Thyroid gland (tissue), 4 donors: ENCODE measurements at regions not wholly inside any gene's neighbourhood (a gene's known extent, or its start where the extent isn't known, plus 50 kb on each side); places are given as distances from the start of the nearest gene placed in this dataset.

ENCODE experiments used
- DNase-seq, 2 donors: peaks; one replicate each; pipeline ENCODE4 v3.0.0-alpha.2; 2019
- H3K27ac ChIP-seq, 3 donors: fragments of 200-600 bp; sonication (generic); 1 replicate in 2 of 3; 2 replicates in 1 of 3; pipeline ENCODE4 v1.5.1; 2016 to 2019; ENCODE audit warnings: mild to moderate bottlenecking in 1 of 3, moderate library complexity in 1 of 3
- H3K27me3 ChIP-seq: fragments of 200-600 bp; sonication (generic); one replicate; pipeline ENCODE4 v1.5.1; 2019
- H3K36me3 ChIP-seq, 2 donors: fragments of 200-600 bp; sonication (generic); one replicate each; pipeline ENCODE4 v1.5.1; 2016 to 2019
- H3K4me1 ChIP-seq, 2 donors: fragments of 200-600 bp; sonication (generic); one replicate each; pipeline ENCODE4 v1.5.1; 2017 to 2019
- H3K4me3 ChIP-seq, 3 donors: fragments of 200-600 bp; sonication (generic); replicated peaks in 1 of 3; 1 replicate in 2 of 3; 2 replicates in 1 of 3; pipeline ENCODE4 v1.5.1; 2016; ENCODE audit warnings: mild to moderate bottlenecking in 1 of 3
- H3K9me3 ChIP-seq: fragments of 200-600 bp; sonication (generic); one replicate; pipeline ENCODE4 v1.5.1; 2017
- POLR2A ChIP-seq, 2 donors: fragments of 450-650 bp; IDR thresholded peaks; one replicate each; pipeline ENCODE4 v1.6.1; 2017; ENCODE audit warnings: antibody characterized with exemption in 2 of 2, mild to moderate bottlenecking in 2 of 2, moderate library complexity in 1 of 2
- WGBS, 2 donors: methylation state at CpG; one replicate each; pipeline ENCODE4 v1.1.5; 2017; 5-methylcytosine and 5-hydroxymethylcytosine counted together
- intact Hi-C: fragments of 100-400 bp; cut with DNase I; formaldehyde crosslinking; loops from one replicate; pipeline ENCODE4 v1.15.1; 2023
- TF ChIP-seq, protein P1 (sequence below), 6 experiments: fragments of 200-600 bp in 3 of 6; fragments of 450-650 bp in 3 of 6; sonication (generic) in 3 of 6; IDR thresholded peaks; one replicate each; pipeline ENCODE4 v1.5.1; 2016 to 2019; ENCODE audit warnings: antibody characterized with exemption in 6 of 6, mild to moderate bottlenecking in 2 of 6, inconsistent platforms in 1 of 6, moderate library complexity in 1 of 6

- intact Hi-C loops: no loop called here
- Histone ChIP-seq H3K27ac (no peak overlapping the region), H3K4me1 (no peaks in the 10 kb centered on the region), H3K27me3 (no peaks in the 10 kb centered on the region), H3K4me3 (no peak overlapping the region), H3K9me3 (no peaks in the 10 kb centered on the region), H3K36me3 (no peaks in the 10 kb centered on the region)
- DNase-seq: no peak
- 75 to 100% methylated on average over 1 to 5 of the region's 12 CpGs for WGBS, 2 donors
- TF ChIP-seq, protein P1, sequence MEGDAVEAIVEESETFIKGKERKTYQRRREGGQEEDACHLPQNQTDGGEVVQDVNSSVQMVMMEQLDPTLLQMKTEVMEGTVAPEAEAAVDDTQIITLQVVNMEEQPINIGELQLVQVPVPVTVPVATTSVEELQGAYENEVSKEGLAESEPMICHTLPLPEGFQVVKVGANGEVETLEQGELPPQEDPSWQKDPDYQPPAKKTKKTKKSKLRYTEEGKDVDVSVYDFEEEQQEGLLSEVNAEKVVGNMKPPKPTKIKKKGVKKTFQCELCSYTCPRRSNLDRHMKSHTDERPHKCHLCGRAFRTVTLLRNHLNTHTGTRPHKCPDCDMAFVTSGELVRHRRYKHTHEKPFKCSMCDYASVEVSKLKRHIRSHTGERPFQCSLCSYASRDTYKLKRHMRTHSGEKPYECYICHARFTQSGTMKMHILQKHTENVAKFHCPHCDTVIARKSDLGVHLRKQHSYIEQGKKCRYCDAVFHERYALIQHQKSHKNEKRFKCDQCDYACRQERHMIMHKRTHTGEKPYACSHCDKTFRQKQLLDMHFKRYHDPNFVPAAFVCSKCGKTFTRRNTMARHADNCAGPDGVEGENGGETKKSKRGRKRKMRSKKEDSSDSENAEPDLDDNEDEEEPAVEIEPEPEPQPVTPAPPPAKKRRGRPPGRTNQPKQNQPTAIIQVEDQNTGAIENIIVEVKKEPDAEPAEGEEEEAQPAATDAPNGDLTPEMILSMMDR (IDR thresholded peaks at IDR 0.05): no peak
- no peak for TF ChIP-seq POLR2A (IDR thresholded peaks at IDR 0.05)
These were observed 109.5 kb downstream of the UNCX start for GRCh38 chr7:1342090-1342640.

DNA sequence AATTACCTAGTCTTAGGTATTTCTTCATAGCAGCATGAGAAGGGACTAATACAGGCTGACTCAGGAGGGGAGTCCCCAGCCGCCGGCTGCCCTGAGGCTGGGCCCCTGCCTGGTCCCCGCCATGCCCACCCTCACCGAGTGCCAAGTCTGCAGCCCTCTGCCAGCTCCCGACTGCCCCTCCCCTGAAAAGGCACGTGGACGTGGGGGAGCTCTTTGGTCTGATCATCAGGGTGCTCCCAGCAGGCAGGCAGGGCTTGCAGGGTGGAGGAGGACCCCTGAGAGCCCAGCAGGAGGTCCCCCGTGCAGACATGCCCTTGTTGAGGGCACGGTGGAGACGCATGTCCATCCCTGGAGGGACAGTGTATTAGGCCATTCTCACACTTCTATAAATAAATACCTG lies 110.9 kb downstream of the UNCX start:
- DNase-seq: no peak
- Histone ChIP-seq H3K27ac (no peak overlapping the region), H3K9me3 (no peaks in the 10 kb centered on the region), H3K27me3 (no peaks in the 10 kb centered on the region), H3K4me1 (no peaks in the 10 kb centered on the region), H3K36me3 (no peaks in the 10 kb centered on the region), H3K4me3 (no peak overlapping the region)
- 66 to 72% methylated on average over 9 to 10 of the region's 10 CpGs for WGBS, 2 donors
- TF ChIP-seq, protein P1 (IDR thresholded peaks at IDR 0.05): no peak
- TF ChIP-seq POLR2A (IDR thresholded peaks at IDR 0.05): no peak
- intact Hi-C loops: no loop called here

DNA sequence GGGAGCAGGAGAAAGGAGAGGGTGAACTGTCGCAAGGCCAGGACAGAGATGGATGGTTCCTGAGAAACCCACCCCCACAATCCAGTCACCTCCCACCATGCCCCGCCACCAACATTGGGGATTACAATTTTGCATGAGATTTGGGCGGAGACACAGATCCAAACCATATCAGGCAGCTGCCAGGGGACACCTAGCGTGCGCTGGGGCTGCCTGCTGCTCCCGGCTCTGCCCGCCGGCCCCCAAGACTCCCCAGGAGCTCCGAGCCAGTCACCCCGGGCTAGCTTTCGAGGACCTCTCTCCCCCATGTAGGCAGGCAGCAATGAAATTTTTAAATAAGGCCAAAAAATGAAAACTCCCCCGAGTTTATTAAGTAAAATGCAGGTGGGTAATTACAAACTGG lies 111.7 kb downstream of the UNCX start:
- no peaks in the 10 kb centered on the region for H3K27me3 ChIP-seq
- WGBS, 2 donors: 86 to 88% methylated on average over 12 of the region's 12 CpGs
- no peak overlapping the region for H3K4me3 ChIP-seq
- H3K9me3 ChIP-seq: no peaks in the 10 kb centered on the region
- no peak overlapping the region for H3K27ac ChIP-seq
- TF ChIP-seq, protein P1 (IDR thresholded peaks at IDR 0.05): no peak
- TF ChIP-seq POLR2A (IDR thresholded peaks at IDR 0.05): no peak
- intact Hi-C loops: no loop called here
- H3K4me1 ChIP-seq: no peaks in the 10 kb centered on the region
- H3K36me3 ChIP-seq: no peaks in the 10 kb centered on the region
- DNase-seq: no peak

DNA sequence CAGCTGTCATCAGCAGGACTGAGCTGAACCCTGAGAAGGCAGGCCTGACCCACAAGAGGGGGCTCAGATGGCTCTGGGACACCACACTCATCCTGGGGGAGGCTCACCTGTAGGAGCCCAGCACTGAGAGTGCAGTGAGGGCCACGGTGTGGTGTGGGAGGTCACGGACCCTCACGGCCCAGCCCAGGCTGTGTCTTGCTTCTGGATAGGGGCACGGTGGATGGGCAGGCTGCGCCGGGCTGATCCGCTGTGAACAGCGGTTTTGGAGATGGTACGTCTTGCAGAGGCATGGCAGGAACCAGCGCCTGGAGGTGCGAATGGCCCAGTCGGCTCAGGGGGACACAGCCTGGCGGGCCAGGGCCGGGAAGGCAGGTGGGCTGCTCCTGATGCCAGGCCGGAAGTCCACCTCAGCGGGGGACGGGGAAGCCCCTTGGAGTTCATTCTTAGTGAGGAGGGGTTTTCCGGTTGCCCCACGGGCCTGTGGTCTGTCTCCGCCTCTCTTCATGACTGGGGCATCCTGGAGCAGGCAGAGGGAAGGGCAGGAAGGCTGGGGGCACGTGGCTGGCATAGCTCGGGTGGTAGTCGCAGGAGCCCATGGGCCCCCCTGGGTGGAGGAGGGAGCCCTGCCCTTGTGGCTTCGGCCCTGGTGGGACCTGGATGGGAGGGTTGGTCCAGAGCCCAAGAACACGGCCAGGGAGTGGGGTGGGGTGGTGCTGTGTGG lies 112.5 kb downstream of the UNCX start:
- intact Hi-C loops: no loop called here
- Histone ChIP-seq H3K27ac (no peak overlapping the region), H3K4me1 (no peaks in the 10 kb centered on the region), H3K27me3 (no peaks in the 10 kb centered on the region), H3K9me3 (no peaks in the 10 kb centered on the region), H3K36me3 (no peaks in the 10 kb centered on the region), H3K4me3 (no peak overlapping the region)
- TF ChIP-seq, protein P1 (IDR thresholded peaks at IDR 0.05): no peak
- no peak for TF ChIP-seq POLR2A (IDR thresholded peaks at IDR 0.05)
- 70 to 87% methylated on average over 14 to 25 of the region's 25 CpGs for WGBS, 2 donors
- DNase-seq: no peak
